GM23338 (cell line): ENCODE measurements at regions not wholly inside any gene's neighbourhood (a gene's known extent, or its start where the extent isn't known, plus 50 kb on each side); places are given as distances from the start of the nearest gene placed in this dataset.

ENCODE experiments used
- ATAC-seq: fragments of 200-7000 bp; cut with Tn5 transposase; 3 replicates; pipeline ENCODE4 v1.9.1; 2020
- DNase-seq: peaks from one replicate; pipeline ENCODE4 v3.0.0-alpha.2; 2015; ENCODE audit warnings: low spot score
- H2AFZ ChIP-seq: fragments of 200-600 bp; sonication (generic); 2 replicates; pipeline ENCODE4 v1.8.0; 2016; ENCODE audit warnings: antibody characterized with exemption, mild to moderate bottlenecking, moderate library complexity
- H3F3A ChIP-seq: fragments of 200-600 bp; sonication (generic); replicated peaks from 2 replicates; pipeline ENCODE4 v1.8.0; 2017; ENCODE audit warnings: antibody characterized with exemption, mixed run types, low read depth
- H3K27ac ChIP-seq: fragments of 200-600 bp; sonication (generic); 2 replicates; pipeline ENCODE4 v1.6.1; 2016; ENCODE audit warnings: low read depth
- H3K27me3 ChIP-seq: fragments of 200-600 bp; sonication (generic); 2 replicates; pipeline ENCODE4 v1.8.0; 2016; ENCODE audit warnings: mild to moderate bottlenecking, mixed run types, moderate library complexity; ENCODE audit not compliant: insufficient read depth
- H3K36me3 ChIP-seq: fragments of 200-600 bp; sonication (generic); 2 replicates; pipeline ENCODE4 v1.8.0; 2016; ENCODE audit warnings: mild to moderate bottlenecking; ENCODE audit not compliant: insufficient read depth
- H3K4me1 ChIP-seq: fragments of 200-600 bp; sonication (generic); 2 replicates; pipeline ENCODE4 v1.8.0; 2016; ENCODE audit warnings: mild to moderate bottlenecking, moderate library complexity; ENCODE audit not compliant: insufficient read depth
- H3K4me2 ChIP-seq: fragments of 200-600 bp; sonication (generic); 2 replicates; pipeline ENCODE4 v1.7.1; 2017; ENCODE audit warnings: mixed run types
- H3K4me3 ChIP-seq: fragments of 200-600 bp; sonication (generic); 2 replicates; pipeline ENCODE4 v1.6.1; 2016; ENCODE audit warnings: mixed run types
- H3K79me2 ChIP-seq: fragments of 200-600 bp; sonication (generic); replicated peaks from 2 replicates; pipeline ENCODE4 v1.8.0; 2017; ENCODE audit warnings: mild to moderate bottlenecking; ENCODE audit not compliant: insufficient read depth
- H3K9me2 ChIP-seq: fragments of 200-600 bp; sonication (generic); 2 replicates; pipeline ENCODE4 v1.8.0; 2017; ENCODE audit not compliant: insufficient read depth
- H4K20me1 ChIP-seq: fragments of 200-600 bp; sonication (generic); replicated peaks from 2 replicates; pipeline ENCODE4 v1.8.0; 2017; ENCODE audit warnings: mild to moderate bottlenecking; ENCODE audit not compliant: insufficient read depth
- H3K27ac Mint-ChIP-seq: 2 replicates; pipeline ENCODE4 v1.8.0; 2020; ENCODE audit warnings: inconsistent platforms, mild to moderate bottlenecking, moderate library complexity, mixed read lengths
- H3K27me3 Mint-ChIP-seq: 3 replicates; pipeline ENCODE4 v1.8.0; 2022; ENCODE audit warnings: low read depth, mild to moderate bottlenecking, moderate library complexity, mixed read lengths, inconsistent platforms; ENCODE audit not compliant: insufficient read depth, poor library complexity
- H3K36me3 Mint-ChIP-seq: 3 replicates; pipeline ENCODE4 v1.8.0; 2021; ENCODE audit warnings: low read depth, mild to moderate bottlenecking, inconsistent platforms, moderate library complexity, mixed read lengths
- H3K4me1 Mint-ChIP-seq: 3 replicates; pipeline ENCODE4 v1.8.0; 2020; ENCODE audit warnings: mild to moderate bottlenecking, inconsistent platforms, mixed read lengths
- H3K4me3 Mint-ChIP-seq: 3 replicates; pipeline ENCODE4 v1.8.0; 2021; ENCODE audit warnings: moderate library complexity, mild to moderate bottlenecking, inconsistent platforms, mixed read lengths
- H3K9me3 Mint-ChIP-seq: 3 replicates; pipeline ENCODE4 v1.8.0; 2020; ENCODE audit warnings: moderate library complexity, mild to moderate bottlenecking, inconsistent platforms, mixed read lengths
- CREB1 ChIP-seq: fragments of 250-450 bp; sonication (Bioruptor Pico); IDR thresholded peaks from 2 replicates; pipeline ENCODE4 v1.5.0; 2020; ENCODE audit warnings: low read depth, mild to moderate bottlenecking, moderate library complexity
- CTCF ChIP-seq, 2 experiments: fragments of 200-600 bp in 1 of 2; sonication (generic) in 1 of 2; conservative IDR thresholded peaks; 2 replicates each; pipeline versions ENCODE4 v1.5.1 to v1.6.1; 2016 to 2017; ENCODE audit warnings: antibody characterized with exemption in 2 of 2, low read depth in 2 of 2, mild to moderate bottlenecking in 2 of 2, moderate library complexity in 1 of 2
- ETS1 ChIP-seq: IDR thresholded peaks from 2 replicates; pipeline ENCODE4 v1.6.1; 2016; ENCODE audit warnings: antibody characterized with exemption
- EZH2 ChIP-seq: fragments of 200-600 bp; sonication (generic); IDR thresholded peaks from one replicate; pipeline ENCODE4 v1.8.0; 2017; ENCODE audit warnings: antibody characterized with exemption, mild to moderate bottlenecking, low read depth; ENCODE audit not compliant: unreplicated experiment
- EZH2phosphoT487 ChIP-seq: fragments of 200-600 bp; sonication (generic); IDR thresholded peaks from one replicate; pipeline ENCODE4 v1.8.1; 2018; ENCODE audit warnings: antibody characterized with exemption; ENCODE audit not compliant: unreplicated experiment
- JUNB ChIP-seq: IDR thresholded peaks from one replicate; pipeline ENCODE4 v1.6.1; 2016; ENCODE audit warnings: antibody characterized with exemption; ENCODE audit not compliant: unreplicated experiment
- NANOG ChIP-seq: IDR thresholded peaks from 2 replicates; pipeline ENCODE4 v1.6.1; 2016; ENCODE audit warnings: antibody characterized with exemption, borderline replicate concordance
- POLR2AphosphoS5 ChIP-seq: IDR thresholded peaks from 2 replicates; pipeline ENCODE4 v1.6.1; 2016; ENCODE audit warnings: antibody characterized with exemption, low read depth
- REST ChIP-seq: IDR thresholded peaks from one replicate; pipeline ENCODE4 v1.6.1; 2018; ENCODE audit warnings: antibody characterized with exemption; ENCODE audit not compliant: unreplicated experiment
- STAT1 ChIP-seq: IDR thresholded peaks from one replicate; pipeline ENCODE4 v1.6.1; 2016; ENCODE audit warnings: antibody characterized with exemption; ENCODE audit not compliant: unreplicated experiment
- ZNF114 ChIP-seq: fragments of 250-450 bp; sonication (Bioruptor Pico); IDR thresholded peaks from 2 replicates; pipeline ENCODE4 v1.5.0; 2020; ENCODE audit warnings: mild to moderate bottlenecking, moderate library complexity
- ZNF331 ChIP-seq: fragments of 250-450 bp; sonication (Bioruptor Pico); IDR thresholded peaks from 2 replicates; pipeline ENCODE4 v1.5.0; 2020; ENCODE audit warnings: low read depth, mild to moderate bottlenecking, moderate library complexity
- ZNF462 ChIP-seq: fragments of 250-450 bp; sonication (Bioruptor Pico); IDR thresholded peaks from 2 replicates; pipeline ENCODE4 v1.5.0; 2020; ENCODE audit warnings: mild to moderate bottlenecking, moderate library complexity

GRCh38 chr4:181991369-181992108, 251.7 kb upstream of the TENM3 start:
- Mint-ChIP-seq H3K36me3 (no peaks in the 10 kb centered on the region), H3K27me3 (no peaks in the 10 kb centered on the region), H3K4me1 (peaks cover 10% of the 10 kb centered on the region), H3K9me3 (no peaks in the 10 kb centered on the region; the same call in 2 of the 3 replicates), H3K4me3 (no peak overlapping the region), H3K27ac (peak overlapping the region; percentile 23; the same call in 1 of the 2 replicates)
- Histone ChIP-seq H3K27me3 (no peaks in the 10 kb centered on the region), H2AFZ (peak overlapping the region; percentile 58; the same call in 1 of the 2 replicates), H3K79me2 (no peaks in the 10 kb centered on the region), H3K4me2 (no peak overlapping the region), H3K9me2 (no peaks in the 10 kb centered on the region), H3K4me1 (no peaks in the 10 kb centered on the region), H3F3A (no peaks in the 10 kb centered on the region), H3K27ac (no peak overlapping the region), H3K4me3 (no peak overlapping the region), H3K36me3 (no peaks in the 10 kb centered on the region), H4K20me1 (no peaks in the 10 kb centered on the region)
- DNase-seq (no peak), ATAC-seq (no peak)
- TF ChIP-seq ZNF331 (CRISPR knock-in tag) = no peak
- no peak for TF ChIP-seq CTCF (conservative IDR thresholded peaks at IDR 0.05; ENCODE audit: low read depth in 2 of 2)
- no peak for TF ChIP-seq JUNB
- no peak for TF ChIP-seq EZH2phosphoT487
- TF ChIP-seq ZNF114 (CRISPR knock-in tag) = no peak
- TF ChIP-seq NANOG = no peak
- no peak for TF ChIP-seq EZH2
- TF ChIP-seq CREB1 (CRISPR knock-in tag) = no peak
- TF ChIP-seq STAT1 = no peak
- TF ChIP-seq ZNF462 (CRISPR knock-in tag) = no peak
- TF ChIP-seq ETS1 = no peak
- TF ChIP-seq POLR2AphosphoS5 = no peak
- no peak for TF ChIP-seq REST
